ENCODE measurements at regions not wholly inside any gene's neighbourhood (a gene's known extent, or its start where the extent isn't known, plus 50 kb on each side); places are given as distances from the start of the nearest gene placed in this dataset.
"Not testable (repeated sequence)": the region's sequence is repeated elsewhere in the genome, so short reads cannot be mapped to it uniquely, and the experiment has no call there.

DNA sequence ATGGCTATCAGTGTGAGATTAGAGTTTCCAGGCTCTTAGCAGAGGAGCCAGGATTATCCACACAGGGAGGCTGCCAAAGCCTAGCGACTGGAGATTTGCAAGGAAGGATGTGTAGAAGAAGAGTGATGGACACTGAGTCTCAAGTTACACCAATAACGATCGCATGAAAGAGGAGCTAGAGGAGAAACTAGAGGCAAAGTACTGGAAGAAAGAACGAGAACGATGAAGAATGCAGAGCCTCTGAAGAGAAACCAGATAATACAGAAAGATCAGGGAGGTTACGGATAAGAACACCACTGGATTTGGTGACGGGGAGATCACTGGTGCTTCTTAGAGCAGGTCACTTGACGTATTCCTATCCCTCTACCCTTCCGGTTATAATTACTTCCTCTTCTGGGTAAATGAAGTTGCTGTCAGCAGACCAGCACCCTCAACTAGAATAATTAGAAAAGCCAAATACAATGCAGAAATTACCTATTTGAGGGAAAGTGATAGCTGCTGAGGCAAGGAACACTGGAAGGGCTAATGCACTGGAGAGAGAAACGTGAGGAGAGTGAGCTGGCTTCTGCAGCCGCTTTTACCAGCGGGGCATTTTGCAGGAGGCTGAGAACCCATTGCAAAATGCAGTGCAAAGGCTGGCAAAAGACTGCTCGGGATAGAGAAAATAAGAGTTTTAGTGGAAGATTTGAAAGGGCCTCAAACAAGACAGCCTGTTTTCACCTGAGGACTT, 93.1 kb upstream of the HIF1A start:
- no peak for DNase-seq (ENCODE audit: extremely low read depth in 1 of 11, low read depth in 9 of 11, low spot score in 4 of 11)

- no peak for DNase-seq (ENCODE audit: extremely low read depth in 1 of 11, low read depth in 9 of 11, low spot score in 4 of 11)
Observed at GRCh38 chr14:61602733-61603077, 92.6 kb upstream of the HIF1A start.

DNA sequence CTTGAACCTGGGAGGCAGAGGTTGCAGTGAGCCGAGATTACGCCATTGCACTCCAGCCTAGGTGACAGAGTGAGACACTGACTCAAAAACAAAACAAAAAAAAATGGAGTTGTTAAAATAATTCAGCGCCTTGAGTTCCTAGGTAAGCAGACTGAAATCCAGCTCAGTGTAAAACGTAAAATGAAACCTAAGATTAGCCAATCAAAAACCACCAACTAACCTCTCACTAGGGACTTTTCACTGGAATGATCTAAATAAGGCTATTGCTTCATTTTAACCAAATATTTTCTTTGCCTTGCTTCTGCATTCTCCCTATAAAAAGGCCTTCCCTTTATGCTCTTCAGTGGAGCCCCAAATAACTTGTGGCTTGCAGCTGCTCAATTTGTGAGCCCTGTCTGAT, 91.6 kb upstream of the HIF1A start:
- no peak for DNase-seq (ENCODE audit: extremely low read depth in 1 of 11, low read depth in 9 of 11, low spot score in 4 of 11)

DNA sequence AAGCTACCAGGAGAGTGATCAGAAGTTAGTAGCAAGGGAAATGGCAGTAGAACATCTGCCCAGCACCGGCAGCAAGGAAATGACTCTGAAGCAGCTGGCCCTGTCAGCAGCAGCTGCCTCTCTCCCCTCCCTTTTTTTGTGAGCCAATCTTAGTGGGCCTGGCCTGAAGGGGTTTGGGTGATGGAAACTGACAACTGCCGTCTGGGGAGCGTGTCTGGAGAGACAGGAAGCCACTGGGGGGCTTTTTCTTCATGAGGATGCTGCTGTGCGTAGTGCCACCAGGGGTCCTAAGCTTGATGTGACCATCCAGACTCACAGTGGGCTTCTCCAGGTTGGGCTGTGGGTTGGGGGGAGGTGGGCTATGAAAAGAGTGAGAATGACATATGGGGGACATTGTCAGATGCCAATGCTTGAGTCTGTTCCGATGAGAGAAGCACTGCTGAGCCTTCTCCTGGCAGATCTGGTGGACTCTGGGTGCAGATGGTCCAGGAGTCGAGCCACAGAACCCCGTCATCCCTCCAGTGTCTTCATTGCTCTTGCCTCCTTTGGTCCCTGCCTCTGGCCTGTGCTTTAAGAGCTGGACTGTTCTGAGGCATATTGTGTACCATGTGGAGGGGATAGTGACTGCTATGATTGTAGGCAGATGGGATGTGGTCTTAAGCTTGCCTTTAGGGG, 87.6 kb upstream of the HIF1A start:
- DNase-seq (ENCODE audit: extremely low read depth in 1 of 11, low read depth in 9 of 11, low spot score in 4 of 11): no peak

DNA sequence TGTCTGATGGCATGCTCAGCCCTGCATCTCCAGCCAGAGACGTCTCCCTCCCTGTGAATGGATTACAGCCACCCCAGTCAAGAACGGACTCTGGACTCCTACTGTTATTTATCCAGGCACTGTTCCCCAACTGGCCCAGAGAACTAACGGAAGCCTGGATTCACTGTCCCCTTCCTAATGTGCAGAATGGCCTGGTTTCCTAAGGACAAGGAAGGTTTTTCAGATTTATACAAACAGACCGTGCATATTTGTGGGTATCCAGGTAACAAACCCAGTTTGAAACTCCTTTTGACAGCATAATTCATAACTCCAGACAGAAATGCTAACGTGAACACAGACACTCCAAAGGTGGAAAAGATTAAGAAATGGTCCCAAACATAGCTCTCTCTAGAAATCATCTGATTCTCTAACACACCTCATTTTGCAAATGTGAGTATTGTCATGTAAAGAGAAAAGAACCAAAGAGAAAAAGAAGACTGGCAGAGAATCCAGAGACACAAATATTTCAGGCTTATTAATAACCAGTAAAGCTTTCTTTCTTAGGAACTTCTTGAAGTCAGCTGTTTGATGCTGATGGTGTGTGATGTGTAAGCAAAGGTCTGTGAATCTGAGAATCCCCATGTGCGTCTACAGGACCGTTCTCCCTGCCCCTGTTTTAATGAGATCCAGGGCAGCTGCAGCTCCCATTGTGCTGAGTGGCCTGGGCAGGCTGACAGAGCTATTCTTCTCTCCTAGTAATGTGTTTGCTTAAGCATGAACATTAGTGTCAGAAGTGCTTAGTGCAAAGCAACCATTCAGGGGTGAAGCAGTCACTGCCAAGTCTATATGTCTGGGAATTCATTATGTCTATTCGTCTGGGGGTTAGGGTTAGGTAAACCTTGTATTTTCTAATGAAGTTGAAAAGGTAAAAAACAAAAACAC, 86.8 kb upstream of the HIF1A start:
- no peak for DNase-seq (ENCODE audit: extremely low read depth in 1 of 11, low read depth in 9 of 11, low spot score in 4 of 11)

- DNase-seq (ENCODE audit: extremely low read depth in 1 of 11, low read depth in 9 of 11, low spot score in 4 of 11): no peak
Observed at GRCh38 chr14:61609191-61609843, 86.0 kb upstream of the HIF1A start.

GRCh38 chr14:61609884-61610283, 85.4 kb upstream of the HIF1A start:
- DNase-seq (ENCODE audit: extremely low read depth in 1 of 11, low read depth in 9 of 11, low spot score in 4 of 11): peak in 1 of 11 donors; percentile 67

GRCh38 chr14:61610900-61611299, 84.4 kb upstream of the HIF1A start:
- DNase-seq (ENCODE audit: extremely low read depth in 1 of 11, low read depth in 9 of 11, low spot score in 4 of 11): no peak

DNA sequence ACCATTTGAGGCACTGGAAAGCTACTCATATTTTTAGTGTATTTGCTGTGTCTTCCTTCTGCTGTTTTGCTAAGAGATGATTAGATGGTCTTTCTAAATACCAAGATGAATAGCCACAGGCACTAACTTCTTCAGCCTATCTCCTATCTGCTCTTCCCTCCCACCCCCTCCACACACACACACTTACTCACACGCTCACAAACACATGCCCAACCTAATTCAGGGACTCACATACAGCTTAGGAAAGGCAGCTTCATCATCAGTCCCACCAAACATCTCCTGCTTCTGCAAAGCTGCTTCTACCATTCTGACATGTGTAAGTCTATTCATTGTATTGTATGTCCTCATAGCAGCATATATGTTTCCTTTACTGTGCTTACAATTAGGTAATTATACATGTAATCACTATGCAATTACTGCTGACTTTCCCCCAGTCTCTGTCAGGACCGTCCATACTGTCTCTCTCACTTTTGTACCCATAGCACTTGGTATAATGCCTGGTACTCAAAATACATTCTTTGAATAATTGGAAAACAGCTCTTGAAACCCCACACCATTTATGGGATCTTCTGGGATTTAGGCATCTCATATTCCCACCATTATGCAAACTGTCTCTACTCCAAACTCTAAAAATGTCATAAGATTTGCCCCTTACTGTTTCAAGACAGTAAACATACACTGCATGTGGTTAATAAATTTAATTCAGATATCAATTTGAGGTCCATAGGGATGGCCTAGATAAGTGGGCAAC, 83.3 kb upstream of the HIF1A start:
- DNase-seq (ENCODE audit: extremely low read depth in 1 of 11, low read depth in 9 of 11, low spot score in 4 of 11): no peak

DNA sequence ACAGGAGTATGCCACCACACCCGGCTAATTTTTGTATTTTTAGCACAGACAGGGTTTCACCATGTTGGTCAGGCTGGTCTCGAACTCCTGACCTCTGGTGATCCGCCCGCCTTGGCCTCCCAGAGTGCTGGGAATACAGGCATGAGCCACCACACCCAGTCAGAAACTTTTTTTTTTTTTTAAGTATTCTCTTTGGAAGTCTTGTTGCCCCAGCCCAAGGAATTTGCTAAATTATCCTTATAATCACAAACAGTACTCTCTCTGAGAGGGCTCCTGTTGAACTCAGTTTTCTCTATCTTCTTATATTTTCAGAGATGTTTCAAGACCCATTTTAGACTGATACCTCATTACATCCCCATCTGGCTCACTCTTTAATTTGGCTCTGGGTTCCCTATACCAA, 82.3 kb upstream of the HIF1A start:
- not testable (repeated sequence) for DNase-seq (ENCODE audit: extremely low read depth in 1 of 11, low read depth in 9 of 11, low spot score in 4 of 11)

DNA sequence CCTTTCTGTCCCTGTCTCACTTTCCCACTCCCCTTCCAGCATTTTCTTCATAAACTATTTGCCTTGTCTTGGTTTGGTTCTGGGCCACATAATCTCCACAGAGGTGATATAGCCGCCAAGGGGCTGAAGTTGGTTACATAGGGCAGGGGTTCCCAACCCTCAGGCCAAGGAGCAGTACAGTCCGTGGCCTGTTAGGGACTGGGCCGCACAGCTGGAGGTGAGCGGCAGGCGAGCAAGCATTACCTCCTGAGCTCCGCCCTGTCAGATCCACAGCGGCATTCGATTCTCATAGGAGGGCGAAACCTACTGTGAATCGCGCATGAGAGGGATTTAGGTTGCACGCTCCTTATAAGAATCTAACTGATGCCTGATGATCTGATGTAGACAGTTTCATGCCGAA, 80.6 kb upstream of the HIF1A start:
- DNase-seq (ENCODE audit: extremely low read depth in 1 of 11, low read depth in 9 of 11, low spot score in 4 of 11): no peak

- DNase-seq (ENCODE audit: extremely low read depth in 1 of 11, low read depth in 9 of 11, low spot score in 4 of 11): no peak
Observed at GRCh38 chr14:61615743-61616523, 79.4 kb upstream of the HIF1A start.

DNA sequence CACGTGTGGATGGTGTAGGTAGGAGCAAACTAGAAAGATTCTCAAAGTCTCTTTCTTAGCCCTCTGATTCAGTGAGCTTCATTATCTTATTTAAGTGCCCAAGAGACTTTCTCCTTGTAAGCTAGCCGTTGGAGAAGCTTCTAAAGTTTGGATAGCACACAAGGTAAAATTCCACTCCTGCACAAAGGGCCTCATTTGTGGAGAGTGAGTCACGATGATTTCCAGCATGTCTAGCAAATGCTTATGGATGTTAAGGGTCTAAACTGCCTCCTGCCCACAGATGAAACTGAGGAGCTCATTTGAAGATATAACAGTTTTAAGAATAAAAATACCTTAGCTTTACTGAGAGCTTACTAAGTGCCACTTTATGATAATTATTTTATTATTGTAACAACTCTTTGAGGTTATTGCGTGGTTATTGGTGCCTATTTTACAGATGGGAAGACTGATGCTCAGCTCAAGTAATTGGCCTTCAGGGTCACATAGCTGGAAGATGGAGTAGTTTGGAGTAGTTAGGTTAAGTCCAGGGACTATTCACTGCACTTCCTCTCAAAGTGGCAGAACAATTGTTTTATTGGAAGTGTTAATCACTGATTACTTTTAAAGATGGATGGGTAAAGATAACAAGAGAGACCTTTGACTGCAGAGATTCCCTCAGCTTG, 78.7 kb upstream of the HIF1A start:
- no peak for DNase-seq (ENCODE audit: extremely low read depth in 1 of 11, low read depth in 9 of 11, low spot score in 4 of 11)

DNA sequence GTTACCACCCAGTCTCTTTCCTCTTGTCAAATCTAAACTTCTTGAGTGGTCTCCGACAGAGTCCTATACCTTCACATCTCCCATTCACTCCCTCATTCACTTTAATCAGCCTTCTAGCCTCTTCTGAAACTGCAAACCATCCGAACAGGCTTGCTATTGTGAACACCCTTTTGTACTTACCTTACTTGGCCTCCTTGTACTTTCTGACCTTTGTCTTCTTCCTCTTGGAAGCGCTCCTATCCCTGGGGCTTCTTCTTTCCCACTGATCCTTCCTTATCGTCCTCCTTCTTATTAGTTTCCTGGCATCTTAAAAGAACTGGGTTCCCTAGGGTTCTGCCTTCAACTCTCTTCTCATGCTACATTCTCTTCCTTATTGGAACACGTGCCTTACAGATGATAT, 76.9 kb upstream of the HIF1A start:
- DNase-seq (ENCODE audit: extremely low read depth in 1 of 11, low read depth in 9 of 11, low spot score in 4 of 11): no peak

GRCh38 chr14:61619494-61619893, 75.8 kb upstream of the HIF1A start:
- no peak for DNase-seq (ENCODE audit: extremely low read depth in 1 of 11, low read depth in 9 of 11, low spot score in 4 of 11)

DNA sequence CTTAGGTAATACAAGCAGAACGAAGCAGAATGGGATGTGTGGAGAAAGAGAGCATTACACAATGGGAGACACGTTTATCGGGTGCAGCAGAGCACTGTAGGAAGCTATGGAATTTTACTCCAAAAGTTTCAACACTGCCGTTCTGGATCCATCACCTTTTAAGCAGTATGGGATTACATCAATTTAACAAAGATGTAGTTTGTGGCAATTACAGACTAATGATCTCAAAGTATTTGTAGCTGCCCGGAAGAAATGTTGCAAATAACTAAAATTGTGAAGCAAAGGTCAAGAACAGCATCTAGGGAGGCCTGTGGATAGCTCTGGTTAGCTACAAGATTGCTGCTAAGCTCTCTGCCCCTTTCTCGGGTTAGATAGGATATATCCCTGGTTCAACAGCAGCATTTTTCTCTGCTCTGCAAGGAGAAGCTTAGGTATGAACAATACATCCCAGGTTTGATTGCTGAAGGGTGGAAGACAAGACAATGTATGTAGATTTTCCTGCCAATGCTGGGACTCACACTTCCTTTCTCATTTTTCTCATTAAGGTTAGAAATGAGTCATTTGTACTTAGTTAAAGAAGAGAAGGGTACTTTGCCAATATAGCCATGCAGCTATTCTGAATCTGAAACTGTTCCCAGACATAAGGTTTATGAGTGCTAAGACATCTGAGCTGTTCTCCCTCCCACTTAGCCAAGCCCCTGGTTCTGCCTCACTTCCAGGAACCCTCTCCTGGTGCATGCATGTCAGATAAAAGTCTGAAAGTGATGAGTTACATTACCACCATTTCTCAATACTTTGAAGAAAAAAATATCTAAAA, 75.0 kb upstream of the HIF1A start:
- DNase-seq (ENCODE audit: extremely low read depth in 1 of 11, low read depth in 9 of 11, low spot score in 4 of 11): no peak

- no peak for DNase-seq (ENCODE audit: extremely low read depth in 1 of 11, low read depth in 9 of 11, low spot score in 4 of 11)
Observed at GRCh38 chr14:61621444-61621843, 73.9 kb upstream of the HIF1A start.
